K562 (cell line): ENCODE measurements at regions not wholly inside any gene's neighbourhood (a gene's known extent, or its start where the extent isn't known, plus 50 kb on each side); places are given as distances from the start of the nearest gene placed in this dataset.

Experiments
- ATAC-seq: fragments of 200-7000 bp; cut with Tn5 transposase; 3 replicates; pipeline ENCODE4 v1.9.1; 2020; ENCODE audit warnings: moderate library complexity
- BruUV-seq: library from RNA; stranded (reverse); fragments of 400-500 nt; replicated peaks from 2 replicates; lab custom pipeline; 2021; lab: Mats Ljungman, UMichigan
- CTCF ChIA-PET: fragments of 300-600 bp; formaldehyde crosslinking; extraction: SDS; loops from one replicate; lab custom pipeline; 2021; ENCODE audit warnings: low intra/inter-chr PET ratio; lab: Yijun Ruan, JAX
- POLR2A ChIA-PET: fragments of 300-600, 350-650 bp; sonication (Branson Sonifier 250); formaldehyde crosslinking; extraction: SDS; loops from one replicate; lab custom pipeline; 2021; ENCODE audit warnings: antibody characterized with exemption, inconsistent platforms; lab: Yijun Ruan, JAX
- DNase-seq, 4 experiments: peaks; one replicate each; pipeline versions ENCODE4 v3.0.0 to v3.0.0-alpha.2; 2011 to 2018; ENCODE audit warnings: low spot score in 3 of 4, mixed read lengths in 3 of 4; ENCODE audit errors: extremely low read depth in 1 of 4
- FAIRE-seq: peaks from 2 replicates; lab custom pipeline; 2011; peaks lifted over from hg19 to GRCh38; lab: Jason Lieb, UNC
- H2AFZ ChIP-seq: 2 replicates; pipeline ENCODE4 v1.6.0; 2011; ENCODE audit warnings: low read depth, low read length, control low read depth, inconsistent platforms
- H3K27ac ChIP-seq: fragments of 200-600 bp; 3 replicates; pipeline ENCODE4 v1.8.0; 2011; ENCODE audit warnings: low read depth, mild to moderate bottlenecking, control low read depth, inconsistent platforms, low read length, moderate library complexity, mixed read lengths; ENCODE audit errors: extremely low read depth
- H3K27me3 ChIP-seq, 2 experiments: fragments of 300-600 bp in 1 of 2; 2 replicates in 1 of 2; 3 replicates in 1 of 2; pipeline versions ENCODE4 v1.6.0 to v1.8.0; 2011; ENCODE audit warnings: inconsistent platforms in 2 of 2, low read length in 2 of 2, mild to moderate bottlenecking in 1 of 2, mixed read lengths in 1 of 2, moderate library complexity in 1 of 2; ENCODE audit not compliant: control insufficient read depth in 2 of 2, insufficient read depth in 2 of 2
- H3K36me3 ChIP-seq: fragments of 300-600 bp; 3 replicates; pipeline ENCODE4 v1.8.0; 2011; ENCODE audit warnings: mild to moderate bottlenecking, low read length, inconsistent platforms; ENCODE audit not compliant: control insufficient read depth, insufficient read depth
- H3K4me1 ChIP-seq, 2 experiments: fragments of 200-600 bp in 1 of 2; replicated peaks in 1 of 2; 2 replicates in 1 of 2; 3 replicates in 1 of 2; pipeline versions ENCODE4 v1.5.1 to v1.8.0; 2011; ENCODE audit warnings: inconsistent platforms in 2 of 2, low read length in 2 of 2, mild to moderate bottlenecking in 1 of 2, mixed read lengths in 1 of 2, moderate library complexity in 1 of 2; ENCODE audit not compliant: control insufficient read depth in 2 of 2, insufficient read depth in 2 of 2
- H3K4me2 ChIP-seq: 2 replicates; pipeline ENCODE4 v1.6.1; 2011; ENCODE audit warnings: low read length, control low read depth, inconsistent platforms, mixed read lengths; ENCODE audit not compliant: insufficient read depth
- H3K4me3 ChIP-seq: fragments of 200-600 bp; sonication (generic), shearing (Covaris generic); 2 replicates; pipeline ENCODE4 v1.5.1; 2016; ENCODE audit warnings: control low read depth, inconsistent platforms
- H3K79me2 ChIP-seq: fragments of 200-600 bp; 3 replicates; pipeline ENCODE4 v1.8.0; 2011; ENCODE audit warnings: low read length, inconsistent platforms; ENCODE audit not compliant: control insufficient read depth, insufficient read depth
- H3K9ac ChIP-seq, 2 experiments: 2 replicates each; pipeline versions ENCODE4 v1.6.0 to v1.6.1; 2011; ENCODE audit warnings: low read depth in 2 of 2, low read length in 2 of 2, control low read depth in 1 of 2, inconsistent platforms in 1 of 2, mild to moderate bottlenecking in 1 of 2, mixed read lengths in 1 of 2; ENCODE audit not compliant: insufficient read depth in 1 of 2
- H3K9me1 ChIP-seq: one replicate; pipeline ENCODE4 v1.6.0; 2011; ENCODE audit warnings: inconsistent platforms, mild to moderate bottlenecking, low read length, moderate library complexity; ENCODE audit not compliant: control insufficient read depth, insufficient read depth
- H3K9me3 ChIP-seq: replicated peaks from 2 replicates; pipeline ENCODE4 v1.5.1; 2011; ENCODE audit warnings: low read depth, low read length, inconsistent platforms; ENCODE audit not compliant: control insufficient read depth, insufficient read depth
- H4K20me1 ChIP-seq: replicated peaks from 2 replicates; pipeline ENCODE4 v1.6.1; 2011; ENCODE audit warnings: low read length, inconsistent platforms, mixed read lengths; ENCODE audit not compliant: control insufficient read depth, insufficient read depth
- CBX2 ChIP-seq: fragments of 200-600 bp; sonication (generic); IDR thresholded peaks from one replicate; pipeline ENCODE4 v1.6.1; 2012; ENCODE audit warnings: mild to moderate bottlenecking, low read length, inconsistent platforms; ENCODE audit not compliant: insufficient read depth, poor library complexity, severe bottlenecking
- DEAF1 ChIP-seq: fragments of 450-650 bp; formaldehyde crosslinking; IDR thresholded peaks from 2 replicates; pipeline ENCODE4 v1.4.0; 2020; ENCODE audit warnings: mild to moderate bottlenecking, moderate library complexity
- GABPB1 ChIP-seq: sonication (generic); formaldehyde crosslinking; IDR thresholded peaks from 2 replicates; pipeline ENCODE4 v1.8.0; 2022; ENCODE audit warnings: mild to moderate bottlenecking, missing genetic modification reagents
- MEF2D ChIP-seq: conservative IDR thresholded peaks from 2 replicates; pipeline ENCODE4 v1.6.1; 2016; ENCODE audit warnings: low read depth, missing genetic modification characterization, missing compliant biosample characterization
- SMARCC2 ChIP-seq: fragments of 450-650 bp; IDR thresholded peaks from 2 replicates; pipeline ENCODE4 v1.6.1; 2017; ENCODE audit warnings: antibody characterized with exemption, moderate library complexity, mild to moderate bottlenecking, low read depth
- WGBS: fragments of 100-300 bp; shearing (Covaris generic); methylation state at CpG from one replicate; pipeline ENCODE4 v1.1.6; 2016; ENCODE audit warnings: low coverage, mixed read lengths; ENCODE audit not compliant: insufficient coverage; ENCODE audit errors: missing lambda C conversion rate; 5-methylcytosine and 5-hydroxymethylcytosine counted together
- in situ Hi-C: fragments of 300-500 bp; cut with MboI; formaldehyde crosslinking; loops from 4 replicates; pipeline ENCODE4 v1.15.0; 2018; ENCODE audit warnings: inconsistent platforms, mixed read lengths
- intact Hi-C: fragments of 100-400 bp; cut with micrococcal nuclease; formaldehyde crosslinking; loops from 2 replicates; pipeline ENCODE4 v1.14.2; 2022
- TF ChIP-seq, protein P1 (sequence below): fragments of 250-450 bp; sonication (Bioruptor Pico); IDR thresholded peaks from 2 replicates; pipeline ENCODE4 v1.5.0; 2021
- TF ChIP-seq, protein P2 (sequence below): fragments of 250-450 bp; sonication (Bioruptor Pico); IDR thresholded peaks from 2 replicates; pipeline ENCODE4 v1.8.0; 2021; ENCODE audit warnings: moderate library complexity, mild to moderate bottlenecking, inconsistent platforms

DNA sequence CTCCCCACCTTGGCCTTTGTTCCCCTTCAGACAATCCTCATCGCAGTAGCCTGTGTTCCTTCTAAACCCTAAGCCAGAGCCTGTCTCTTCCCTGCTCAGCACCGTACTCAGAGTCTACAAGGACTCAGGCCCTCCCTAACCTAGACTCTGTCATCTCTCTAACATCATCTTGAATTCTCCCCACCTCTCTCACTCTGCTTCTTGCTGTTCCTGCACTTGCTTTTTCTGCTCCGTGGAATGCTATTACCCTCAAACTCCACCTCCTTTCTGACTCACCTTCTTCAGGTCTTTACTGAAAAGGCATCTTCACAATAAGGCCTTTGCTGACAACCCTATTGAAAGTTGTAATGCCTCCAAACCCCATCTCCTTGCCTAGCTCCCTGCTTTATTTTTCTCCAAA is 141.0 kb downstream of the DKK1 start:
- no peak for FAIRE-seq

DNA sequence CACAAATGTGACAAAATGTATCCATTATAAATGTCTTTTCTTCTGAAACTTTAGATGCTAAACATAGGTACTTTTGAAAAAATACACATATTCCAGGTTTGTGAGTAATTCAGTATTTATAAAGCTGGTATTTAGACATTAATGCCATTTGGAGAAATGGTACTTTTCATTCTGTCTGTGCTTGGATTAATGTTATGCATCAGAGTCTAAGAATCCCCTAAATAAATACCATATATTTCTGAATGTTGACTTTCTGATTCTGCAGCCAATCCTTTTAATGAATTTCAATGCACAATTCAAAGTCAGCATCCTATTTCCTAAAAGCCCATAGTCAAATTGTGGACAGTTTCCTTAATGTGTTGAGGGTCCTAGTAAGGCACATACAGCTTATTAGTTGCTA is 145.0 kb downstream of the DKK1 start:
- Histone ChIP-seq H3K27me3 (no peaks in the 10 kb centered on the region), H3K9me1 (no peaks in the 10 kb centered on the region), H3K9ac (no peak overlapping the region), H3K4me2 (no peak overlapping the region), H3K4me1 (no peaks in the 10 kb centered on the region), H4K20me1 (no peaks in the 10 kb centered on the region), H3K79me2 (no peaks in the 10 kb centered on the region), H3K27ac (no peak overlapping the region), H3K9me3 (no peaks in the 10 kb centered on the region), H3K4me3 (no peak overlapping the region), H2AFZ (no peak overlapping the region), H3K36me3 (no peaks in the 10 kb centered on the region)
- POLR2A ChIA-PET = no interaction called here
- DNase-seq (no peak), FAIRE-seq (no peak), ATAC-seq (no peak)
- no peak for TF ChIP-seq GABPB1
- TF ChIP-seq, protein P1, sequence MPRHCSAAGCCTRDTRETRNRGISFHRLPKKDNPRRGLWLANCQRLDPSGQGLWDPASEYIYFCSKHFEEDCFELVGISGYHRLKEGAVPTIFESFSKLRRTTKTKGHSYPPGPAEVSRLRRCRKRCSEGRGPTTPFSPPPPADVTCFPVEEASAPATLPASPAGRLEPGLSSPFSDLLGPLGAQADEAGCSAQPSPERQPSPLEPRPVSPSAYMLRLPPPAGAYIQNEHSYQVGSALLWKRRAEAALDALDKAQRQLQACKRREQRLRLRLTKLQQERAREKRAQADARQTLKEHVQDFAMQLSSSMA = no peak
- TF ChIP-seq MEF2D (tag) = no peak
- TF ChIP-seq, protein P2, sequence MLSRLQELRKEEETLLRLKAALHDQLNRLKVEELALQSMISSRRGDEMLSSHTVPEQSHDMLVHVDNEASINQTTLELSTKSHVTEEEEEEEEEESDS (CRISPR knock-in tag) = no peak
- no peak for TF ChIP-seq DEAF1
- TF ChIP-seq CBX2 = no peak
- intact Hi-C loops (no loop called here), in situ Hi-C loops (no loop called here)
- CTCF ChIA-PET = no interaction called here
- no TSS peak for BruUV-seq

More for the DNA sequence above, 141.0 kb downstream of the DKK1 start:
- intact Hi-C loops = no loop called here
- BruUV-seq = no TSS peak
- Histone ChIP-seq H3K27me3 (no peaks in the 10 kb centered on the region), H3K27ac (no peak overlapping the region), H3K4me1 (no peaks in the 10 kb centered on the region), H3K36me3 (no peaks in the 10 kb centered on the region), H2AFZ (no peak overlapping the region), H3K79me2 (no peaks in the 10 kb centered on the region), H3K9me3 (no peaks in the 10 kb centered on the region; the same call in 1 of the 2 replicates), H4K20me1 (no peaks in the 10 kb centered on the region), H3K9me1 (no peaks in the 10 kb centered on the region)
- POLR2A ChIA-PET = no interaction called here
- 0% methylated on average over 3 of the region's 3 CpGs for WGBS
- no peak for ATAC-seq
- no peak for TF ChIP-seq SMARCC2
- TF ChIP-seq, all 486 proteins: peak for 0
- CTCF ChIA-PET = no interaction called here
- H3K4me2 ChIP-seq = no peak overlapping the region
- no peak overlapping the region for H3K4me3 ChIP-seq
- no peak for DNase-seq
- in situ Hi-C loops = no loop called here
- H3K9ac ChIP-seq = no peak overlapping the region
